Hepatocyte (in vitro differentiated cells): ENCODE measurements at regions not wholly inside any gene's neighbourhood (a gene's known extent, or its start where the extent isn't known, plus 50 kb on each side); places are given as distances from the start of the nearest gene placed in this dataset.

Experiments
- CTCF ChIP-seq: fragments of 200-600 bp; sonication (generic); IDR thresholded peaks from 2 replicates; pipeline ENCODE4 v1.5.1; 2016; ENCODE audit warnings: antibody characterized with exemption, mild to moderate bottlenecking; ENCODE audit not compliant: poor library complexity
- EZH2 ChIP-seq: fragments of 200-600 bp; sonication (generic); IDR thresholded peaks from 2 replicates; pipeline ENCODE4 v1.6.1; 2016; ENCODE audit warnings: antibody characterized with exemption, mild to moderate bottlenecking, borderline replicate concordance
- EZH2phosphoT487 ChIP-seq: fragments of 200-600 bp; sonication (generic); IDR thresholded peaks from one replicate; pipeline ENCODE4 v1.6.1; 2018; ENCODE audit warnings: antibody characterized with exemption, mild to moderate bottlenecking, low read depth, moderate library complexity; ENCODE audit not compliant: unreplicated experiment, severe bottlenecking

GRCh38 chr21:20341431-20341830, 656.8 kb upstream of the NCAM2 start:
- no peak for TF ChIP-seq EZH2
- no peak for TF ChIP-seq CTCF
- no peak for TF ChIP-seq EZH2phosphoT487
